PC-9 (cell line): ENCODE measurements at regions not wholly inside any gene's neighbourhood (a gene's known extent, or its start where the extent isn't known, plus 50 kb on each side); places are given as distances from the start of the nearest gene placed in this dataset.

Experiments used
- BruUV-seq: library from RNA; stranded (reverse); fragments of 400-500 nt; replicated peaks from 2 replicates; lab custom pipeline; 2021; lab: Mats Ljungman, UMichigan
- CTCF ChIA-PET: fragments of 300-600 bp; sonication (Branson Sonifier 250); formaldehyde crosslinking; loops from one replicate; lab custom pipeline; 2022; ENCODE audit warnings: antibody characterized with exemption; lab: Charles Lee
- POLR2A ChIA-PET: fragments of 300-600 bp; sonication (Branson Sonifier 250); formaldehyde crosslinking; loops from one replicate; lab custom pipeline; 2022; ENCODE audit warnings: antibody characterized with exemption; ENCODE audit not compliant: unreplicated experiment; lab: Charles Lee
- DNase-seq, 2 experiments: peaks; one replicate each; pipeline versions ENCODE4 v3.0.0 to v3.0.0-alpha.2; 2015 to 2022; ENCODE audit warnings: mixed read lengths in 1 of 2
- H2AFZ ChIP-seq: fragments of 200-600 bp; sonication (generic); 2 replicates; pipeline ENCODE4 v1.8.1; 2017; ENCODE audit warnings: antibody characterized with exemption
- H3F3A ChIP-seq: fragments of 200-600 bp; sonication (generic); 2 replicates; pipeline ENCODE4 v1.8.1; 2017; ENCODE audit warnings: antibody characterized with exemption, mild to moderate bottlenecking, low read depth; ENCODE audit not compliant: insufficient read depth
- H3K27ac ChIP-seq: fragments of 200-600 bp; sonication (generic); 2 replicates; pipeline ENCODE4 v1.6.1; 2016; ENCODE audit warnings: mixed run types
- H3K27me3 ChIP-seq: fragments of 200-600 bp; sonication (generic); 2 replicates; pipeline ENCODE4 v1.6.1; 2016; ENCODE audit warnings: low read depth, mixed run types; ENCODE audit not compliant: insufficient read depth
- H3K36me3 ChIP-seq: fragments of 200-600 bp; sonication (generic); 2 replicates; pipeline ENCODE4 v1.6.1; 2016; ENCODE audit warnings: low read depth, mixed run types
- H3K4me1 ChIP-seq: fragments of 200-600 bp; sonication (generic); replicated peaks from 2 replicates; pipeline ENCODE4 v1.6.1; 2016; ENCODE audit warnings: mixed run types; ENCODE audit not compliant: insufficient read depth
- H3K4me2 ChIP-seq: fragments of 200-600 bp; sonication (generic); 2 replicates; pipeline ENCODE4 v1.6.1; 2017; ENCODE audit warnings: mixed run types
- H3K4me3 ChIP-seq: fragments of 200-600 bp; sonication (generic); 2 replicates; pipeline ENCODE4 v1.6.1; 2016; ENCODE audit warnings: mixed run types
- H3K79me2 ChIP-seq: fragments of 200-600 bp; sonication (generic); 2 replicates; pipeline ENCODE4 v1.6.1; 2017; ENCODE audit warnings: low read depth, mixed run types
- H3K9me2 ChIP-seq: fragments of 200-600 bp; sonication (generic); 2 replicates; pipeline ENCODE4 v1.8.1; 2017; ENCODE audit warnings: mild to moderate bottlenecking; ENCODE audit not compliant: insufficient read depth
- H3K9me3 ChIP-seq: fragments of 200-600 bp; sonication (generic); 2 replicates; pipeline ENCODE4 v1.8.1; 2016; ENCODE audit warnings: low read depth; ENCODE audit not compliant: insufficient read depth
- H4K20me1 ChIP-seq: fragments of 200-600 bp; sonication (generic); 2 replicates; pipeline ENCODE4 v1.8.1; 2017; ENCODE audit not compliant: insufficient read depth
- EZH2 ChIP-seq: fragments of 200-600 bp; sonication (generic); IDR thresholded peaks from 2 replicates; pipeline ENCODE4 v1.8.0; 2017; ENCODE audit warnings: antibody characterized with exemption, low read depth
- intact Hi-C: fragments of 100-400 bp; cut with micrococcal nuclease; formaldehyde crosslinking; loops from one replicate; pipeline ENCODE4 v1.10.0; 2022; ENCODE audit not compliant: unreplicated experiment
- TF ChIP-seq, protein P1 (sequence below): fragments of 200-600 bp; sonication (generic); conservative IDR thresholded peaks from 2 replicates; pipeline ENCODE4 v1.6.1; 2017; ENCODE audit warnings: mixed run types, antibody characterized with exemption, mild to moderate bottlenecking, moderate library complexity

- Histone ChIP-seq H3K27ac (no peak overlapping the region), H3K36me3 (no peaks in the 10 kb centered on the region), H2AFZ (no peak overlapping the region), H3K9me2 (no peaks in the 10 kb centered on the region), H3K9me3 (no peaks in the 10 kb centered on the region), H3K4me2 (no peak overlapping the region), H3F3A (no peaks in the 10 kb centered on the region), H3K4me1 (no peaks in the 10 kb centered on the region), H3K4me3 (no peak overlapping the region), H4K20me1 (no peaks in the 10 kb centered on the region), H3K79me2 (no peaks in the 10 kb centered on the region), H3K27me3 (no peaks in the 10 kb centered on the region)
- TF ChIP-seq, protein P1, sequence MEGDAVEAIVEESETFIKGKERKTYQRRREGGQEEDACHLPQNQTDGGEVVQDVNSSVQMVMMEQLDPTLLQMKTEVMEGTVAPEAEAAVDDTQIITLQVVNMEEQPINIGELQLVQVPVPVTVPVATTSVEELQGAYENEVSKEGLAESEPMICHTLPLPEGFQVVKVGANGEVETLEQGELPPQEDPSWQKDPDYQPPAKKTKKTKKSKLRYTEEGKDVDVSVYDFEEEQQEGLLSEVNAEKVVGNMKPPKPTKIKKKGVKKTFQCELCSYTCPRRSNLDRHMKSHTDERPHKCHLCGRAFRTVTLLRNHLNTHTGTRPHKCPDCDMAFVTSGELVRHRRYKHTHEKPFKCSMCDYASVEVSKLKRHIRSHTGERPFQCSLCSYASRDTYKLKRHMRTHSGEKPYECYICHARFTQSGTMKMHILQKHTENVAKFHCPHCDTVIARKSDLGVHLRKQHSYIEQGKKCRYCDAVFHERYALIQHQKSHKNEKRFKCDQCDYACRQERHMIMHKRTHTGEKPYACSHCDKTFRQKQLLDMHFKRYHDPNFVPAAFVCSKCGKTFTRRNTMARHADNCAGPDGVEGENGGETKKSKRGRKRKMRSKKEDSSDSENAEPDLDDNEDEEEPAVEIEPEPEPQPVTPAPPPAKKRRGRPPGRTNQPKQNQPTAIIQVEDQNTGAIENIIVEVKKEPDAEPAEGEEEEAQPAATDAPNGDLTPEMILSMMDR = no peak
- TF ChIP-seq EZH2 = no peak
- ChIA-PET CTCF (no interaction called here), POLR2A (no interaction called here)
- DNase-seq = no peak
- intact Hi-C loops = no loop called here
- no TSS peak for BruUV-seq
Observed at GRCh38 chr2:167851323-167851860, 396.0 kb downstream of the STK39 start.

DNA sequence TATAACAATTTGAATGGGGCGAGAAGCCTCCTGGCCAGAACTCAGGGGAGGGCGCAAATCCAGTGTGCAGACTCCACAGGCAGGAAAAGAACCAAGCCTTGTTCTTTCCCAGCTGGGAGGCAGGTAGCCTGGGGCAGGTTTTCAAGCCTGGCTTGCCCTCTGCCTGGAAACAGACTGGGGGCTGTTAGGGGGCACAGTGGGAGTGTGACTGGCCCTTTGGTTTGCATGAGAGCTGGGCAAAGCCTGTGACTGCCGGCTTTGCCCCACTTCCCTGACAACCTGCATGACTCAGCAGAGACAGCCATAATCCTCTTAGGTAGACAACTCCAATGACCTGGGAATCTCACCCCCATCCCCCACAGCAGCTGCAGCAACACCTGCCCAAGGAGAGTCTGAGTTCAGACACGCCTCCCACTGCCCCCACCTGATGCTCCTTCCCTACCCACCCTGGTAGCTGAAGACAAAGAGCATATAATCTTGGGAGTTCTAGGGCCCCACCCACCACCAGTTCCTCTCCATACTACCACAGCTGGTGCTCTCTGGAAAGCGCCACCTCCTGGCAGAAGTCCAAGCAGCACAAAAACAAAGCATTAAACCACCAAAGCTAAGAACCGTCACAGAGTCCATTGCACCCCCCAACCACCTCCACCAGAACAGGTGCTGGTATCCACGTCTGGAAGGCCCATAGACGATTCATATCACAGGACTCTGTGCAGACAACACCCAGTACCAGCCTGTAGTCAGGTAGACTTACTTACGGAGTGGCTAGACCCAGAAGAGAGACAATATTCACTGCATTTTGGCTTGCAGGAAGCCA is 402.5 kb downstream of the STK39 start:
- ChIA-PET POLR2A (no interaction called here), CTCF (no interaction called here)
- Histone ChIP-seq H3K4me2 (no peak overlapping the region), H3K79me2 (no peaks in the 10 kb centered on the region), H3K4me3 (no peak overlapping the region), H3K27ac (no peak overlapping the region), H3K27me3 (no peaks in the 10 kb centered on the region), H3F3A (no peaks in the 10 kb centered on the region), H3K4me1 (no peaks in the 10 kb centered on the region), H2AFZ (no peak overlapping the region), H3K9me3 (no peaks in the 10 kb centered on the region), H4K20me1 (no peaks in the 10 kb centered on the region), H3K36me3 (no peaks in the 10 kb centered on the region), H3K9me2 (no peaks in the 10 kb centered on the region)
- no TSS peak for BruUV-seq
- intact Hi-C loops = no loop called here
- TF ChIP-seq EZH2 = no peak
- TF ChIP-seq, protein P1 = no peak
- DNase-seq = peak in 1 of 2 experiments; percentile 20

DNA sequence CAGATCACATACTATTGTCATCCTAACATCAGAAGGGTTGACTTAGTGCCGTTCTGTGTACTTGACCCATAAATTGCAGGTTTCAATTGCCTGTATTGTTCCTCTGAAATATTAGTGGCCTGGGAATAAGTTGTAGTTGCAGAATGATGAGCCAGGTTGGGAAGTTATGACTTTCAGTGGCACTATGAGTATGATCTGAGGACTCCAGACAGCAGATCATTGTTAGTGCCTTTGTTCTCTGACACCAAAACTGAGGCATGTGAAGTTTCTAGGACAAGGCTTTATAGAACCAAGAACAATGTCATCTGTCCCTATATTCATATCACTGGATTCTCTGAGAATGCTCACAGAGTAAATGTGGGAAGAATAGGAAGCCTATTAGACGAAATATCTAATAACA is 403.7 kb downstream of the STK39 start:
- Histone ChIP-seq H3K4me1 (no peaks in the 10 kb centered on the region), H3K9me3 (no peaks in the 10 kb centered on the region), H3K79me2 (no peaks in the 10 kb centered on the region), H3F3A (no peaks in the 10 kb centered on the region), H3K4me3 (no peak overlapping the region), H4K20me1 (no peaks in the 10 kb centered on the region), H2AFZ (no peak overlapping the region), H3K9me2 (no peaks in the 10 kb centered on the region), H3K27me3 (no peaks in the 10 kb centered on the region), H3K36me3 (no peaks in the 10 kb centered on the region), H3K27ac (no peak overlapping the region), H3K4me2 (no peak overlapping the region)
- ChIA-PET POLR2A (no interaction called here), CTCF (no interaction called here)
- DNase-seq = no peak
- no TSS peak for BruUV-seq
- TF ChIP-seq, protein P1 = no peak
- TF ChIP-seq EZH2 = no peak
- intact Hi-C loops = no loop called here
